EH (cell line): ENCODE measurements at regions not wholly inside any gene's neighbourhood (a gene's known extent, or its start where the extent isn't known, plus 50 kb on each side); places are given as distances from the start of the nearest gene placed in this dataset.

Experiments used
- DNase-seq: peaks from one replicate; pipeline ENCODE4 v3.0.0-alpha.2; 2015; ENCODE audit warnings: low read depth

- no peak for DNase-seq
Observed at GRCh38 chr1:25104932-25105561, 127.3 kb downstream of the SYF2 start.

- DNase-seq: no peak
Observed at GRCh38 chr1:25103164-25103795, 129.0 kb downstream of the SYF2 start.

- DNase-seq: no peak
Observed at GRCh38 chr1:25100151-25100833, 132.0 kb downstream of the SYF2 start.

- DNase-seq: no peak
Observed at GRCh38 chr1:25099343-25099951, 132.9 kb downstream of the SYF2 start.

- DNase-seq: peak; percentile 30
Observed at GRCh38 chr1:25098717-25099116, 133.6 kb downstream of the SYF2 start.

- DNase-seq: peak; percentile 55
Observed at GRCh38 chr1:25096307-25097150, 135.8 kb downstream of the SYF2 start.

- DNase-seq: no peak
Observed at GRCh38 chr1:25095635-25096200, 136.6 kb downstream of the SYF2 start.

- no peak for DNase-seq
Observed at GRCh38 chr1:25094995-25095394, 137.3 kb downstream of the SYF2 start.

GRCh38 chr1:25094229-25094628, 138.1 kb downstream of the SYF2 start:
- DNase-seq: no peak

GRCh38 chr1:25091658-25092057, 140.6 kb downstream of the SYF2 start:
- DNase-seq: no peak

- DNase-seq: no peak
Observed at GRCh38 chr1:25090707-25091422, 141.4 kb downstream of the SYF2 start.

- no peak for DNase-seq
Observed at GRCh38 chr1:25089772-25090171, 142.5 kb downstream of the SYF2 start.

- no peak for DNase-seq
Observed at GRCh38 chr1:25088946-25089345, 143.4 kb downstream of the SYF2 start.

GRCh38 chr1:25088180-25088701, 144.1 kb downstream of the SYF2 start:
- no peak for DNase-seq

GRCh38 chr1:25086518-25087079, 145.7 kb downstream of the SYF2 start:
- DNase-seq: no peak

GRCh38 chr1:25084407-25084806, 147.9 kb downstream of the SYF2 start:
- no peak for DNase-seq

- DNase-seq: no peak
Observed at GRCh38 chr1:25083481-25084345, 148.6 kb downstream of the SYF2 start.

GRCh38 chr1:25082995-25083394, 149.3 kb downstream of the SYF2 start:
- DNase-seq: no peak

GRCh38 chr1:25082216-25082899, 149.9 kb downstream of the SYF2 start:
- peak; percentile 64 for DNase-seq
